ENCODE measurements at regions not wholly inside any gene's neighbourhood (a gene's known extent, or its start where the extent isn't known, plus 50 kb on each side); places are given as distances from the start of the nearest gene placed in this dataset.

DNA sequence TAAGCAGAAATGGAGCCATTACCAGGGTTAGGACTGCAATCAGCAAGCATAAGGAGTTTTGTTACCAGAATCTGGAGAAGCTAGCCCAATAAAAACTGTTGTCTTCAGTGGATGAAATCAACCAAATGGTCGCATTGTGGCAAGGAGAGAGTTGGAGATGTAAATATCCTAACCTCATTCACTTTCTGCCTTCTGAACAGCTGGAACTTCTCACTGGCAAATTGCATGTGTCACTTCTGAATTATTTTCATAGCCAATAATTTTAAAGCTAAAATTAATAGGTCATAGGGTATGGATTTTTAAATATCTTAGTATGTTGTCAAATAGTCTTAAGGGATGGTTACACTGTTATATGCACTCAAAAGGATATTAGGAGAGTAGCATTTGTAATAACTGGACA lies 121.6 kb downstream of the SUCNR1 start:
- no peak for DNase-seq

DNA sequence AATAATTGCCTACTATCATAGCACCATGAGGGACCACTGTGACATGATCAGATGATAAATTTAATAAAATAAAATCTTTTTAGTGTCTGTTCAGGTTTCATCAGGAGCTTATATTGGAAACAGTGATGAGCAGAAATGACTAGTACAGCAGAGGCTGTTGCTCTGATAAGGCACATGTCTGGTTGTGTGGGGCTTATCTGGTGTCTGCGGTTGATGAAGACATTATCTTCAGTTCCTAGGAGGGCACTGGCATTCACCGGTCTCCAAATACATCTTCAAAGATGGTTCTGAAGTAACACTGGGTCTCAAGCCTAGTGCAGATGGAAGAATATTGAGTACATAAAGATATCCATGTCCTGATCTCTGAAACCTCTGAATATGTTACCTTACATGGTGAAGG lies 125.3 kb downstream of the SUCNR1 start:
- no peak for DNase-seq

DNA sequence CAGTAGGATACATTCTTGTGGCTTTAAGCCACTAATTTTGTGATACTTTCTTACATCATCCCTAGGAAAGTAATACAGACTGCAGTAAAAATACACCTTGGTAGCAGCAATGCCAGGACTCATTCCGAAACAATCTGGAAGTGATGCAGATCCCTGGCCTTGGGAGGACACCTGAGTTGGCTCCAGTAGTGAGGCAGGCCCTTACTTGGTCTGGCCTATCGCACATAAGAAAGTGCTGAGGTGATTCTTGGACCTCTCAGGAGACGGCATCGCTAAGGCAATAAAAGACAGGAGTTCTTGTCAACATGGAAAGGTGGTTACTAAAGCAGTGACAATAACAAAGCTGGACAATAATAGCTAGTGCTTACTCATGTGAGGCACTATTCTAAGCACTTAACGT lies 126.5 kb downstream of the SUCNR1 start:
- no peak for DNase-seq

DNA sequence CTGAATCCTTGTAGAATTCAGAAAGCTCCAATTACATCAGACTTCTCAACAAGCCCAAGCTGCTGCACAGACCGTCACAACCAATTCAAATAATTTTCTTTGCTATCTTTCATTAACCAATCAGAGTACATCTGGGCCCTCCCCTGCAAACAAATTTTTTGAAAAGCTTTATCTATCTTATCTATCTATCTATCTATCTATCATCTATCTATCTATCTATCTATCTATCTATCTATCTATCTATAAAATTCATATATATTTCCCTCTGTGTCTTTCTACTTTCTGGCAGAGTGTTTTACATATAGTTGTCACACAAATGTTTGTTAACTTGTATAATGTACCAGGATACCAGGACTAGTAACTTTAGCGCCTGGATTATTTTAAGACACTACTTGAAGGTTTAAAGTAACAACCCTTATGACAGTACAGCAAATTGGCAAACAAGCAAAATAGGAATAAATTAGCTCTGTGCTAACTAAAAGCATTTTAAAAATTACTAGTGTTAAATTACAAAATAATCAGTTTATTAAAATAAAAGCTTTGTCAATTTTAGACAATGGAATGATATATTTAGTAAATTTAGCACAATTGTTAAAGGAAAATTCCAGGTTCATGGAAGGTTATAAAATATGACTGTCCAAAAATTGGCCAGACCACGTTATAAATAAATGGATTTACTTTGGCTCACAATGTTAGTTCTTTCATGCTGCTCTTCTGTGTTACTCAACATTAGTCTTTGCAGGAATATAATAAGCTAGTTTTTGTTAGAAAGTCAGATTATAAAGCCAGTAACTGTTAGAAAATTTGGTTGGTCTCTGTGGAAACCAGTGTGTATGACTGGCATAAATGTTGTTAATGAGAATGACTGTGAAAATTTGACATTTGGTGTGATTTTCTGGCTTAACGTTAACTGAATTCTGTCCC lies 138.6 kb downstream of the SUCNR1 start:
- DNase-seq = no peak

DNA sequence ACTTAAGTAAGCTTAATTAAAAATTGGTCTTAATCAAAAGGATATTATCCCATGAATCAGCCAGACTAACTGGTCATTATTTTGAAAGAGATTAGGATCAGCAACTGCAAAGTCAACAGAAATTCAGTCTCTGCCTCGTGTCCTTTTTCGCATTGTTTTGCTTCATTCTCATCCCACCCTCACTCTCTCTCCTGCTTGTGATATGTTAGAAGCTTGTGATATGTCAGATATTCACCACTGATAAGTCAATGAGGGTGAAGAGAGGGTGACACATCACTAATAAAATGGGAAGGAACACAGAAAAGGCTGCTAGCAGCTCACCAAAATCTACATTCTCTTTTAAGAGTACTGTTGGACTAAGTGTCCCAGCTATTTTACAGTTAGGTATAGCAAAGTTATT lies 146.1 kb downstream of the SUCNR1 start:
- DNase-seq = no peak

DNA sequence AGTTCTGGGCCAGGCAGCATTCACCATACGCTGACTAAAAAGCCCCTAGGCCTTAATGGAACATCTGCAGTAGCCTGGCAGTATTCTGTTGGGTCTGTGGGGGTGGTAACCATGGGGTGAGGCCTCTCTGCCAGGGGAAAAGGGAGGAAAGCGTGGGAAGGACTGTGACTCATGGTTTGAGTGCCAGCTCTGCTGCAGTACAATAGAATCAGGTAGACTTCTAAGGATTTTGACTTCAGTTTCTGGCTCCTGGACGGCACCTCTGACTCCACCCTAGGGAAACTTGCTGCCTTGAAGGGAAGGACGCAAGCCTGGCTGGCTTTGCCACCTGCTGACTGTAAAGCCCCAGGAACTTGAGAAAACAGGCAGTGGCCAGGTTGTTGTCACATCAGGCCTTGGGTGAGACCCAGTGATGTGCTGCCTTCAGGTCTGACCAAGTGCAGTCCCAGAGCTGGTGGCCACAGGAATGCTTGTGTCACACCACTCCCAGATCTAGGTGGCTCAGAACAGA lies 148.6 kb downstream of the SUCNR1 start:
- DNase-seq = no peak

DNA sequence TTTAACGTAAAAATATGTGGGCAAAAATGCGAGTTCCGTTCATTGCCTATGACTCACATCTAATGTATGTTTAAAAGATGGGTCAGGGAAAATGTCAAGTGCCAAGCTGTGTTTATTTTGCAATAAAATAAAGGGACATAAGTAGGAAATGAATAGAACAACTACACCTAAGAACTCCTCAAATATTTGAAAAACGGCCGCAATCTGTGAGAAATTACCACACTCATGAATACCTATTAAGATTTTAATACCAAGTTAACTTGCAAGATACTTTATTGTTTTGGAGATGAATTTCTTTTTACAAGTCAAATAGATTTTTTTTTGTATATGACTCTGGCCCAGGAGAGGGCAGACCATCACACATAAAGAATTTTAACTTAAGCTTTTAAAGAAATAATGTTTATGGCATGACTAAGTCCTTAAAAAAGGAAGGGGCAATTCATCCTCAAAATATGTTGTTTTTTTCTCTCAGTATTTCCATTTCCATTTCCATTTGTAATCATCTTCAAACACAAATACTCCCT lies 152.7 kb downstream of the SUCNR1 start:
- peak; percentile 3 for DNase-seq

DNA sequence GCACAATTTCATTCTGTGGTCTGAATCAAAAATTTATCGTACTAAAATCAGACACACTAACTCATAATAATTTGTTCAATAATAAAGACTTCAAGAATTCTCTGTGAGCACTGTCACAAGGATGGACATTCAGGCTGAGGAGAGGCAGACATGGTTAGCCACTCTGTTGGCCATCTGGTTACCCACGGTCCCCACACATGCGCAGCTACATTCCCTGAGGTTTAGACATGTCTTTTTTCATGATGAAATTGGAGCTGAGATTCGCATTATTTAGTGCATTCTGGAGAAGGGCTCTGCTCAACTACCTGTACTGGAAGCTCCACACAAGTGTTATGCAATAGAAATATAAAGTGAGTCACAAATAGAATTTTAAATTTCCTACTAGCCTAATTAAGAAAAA lies 156.9 kb downstream of the SUCNR1 start:
- no peak for DNase-seq

DNA sequence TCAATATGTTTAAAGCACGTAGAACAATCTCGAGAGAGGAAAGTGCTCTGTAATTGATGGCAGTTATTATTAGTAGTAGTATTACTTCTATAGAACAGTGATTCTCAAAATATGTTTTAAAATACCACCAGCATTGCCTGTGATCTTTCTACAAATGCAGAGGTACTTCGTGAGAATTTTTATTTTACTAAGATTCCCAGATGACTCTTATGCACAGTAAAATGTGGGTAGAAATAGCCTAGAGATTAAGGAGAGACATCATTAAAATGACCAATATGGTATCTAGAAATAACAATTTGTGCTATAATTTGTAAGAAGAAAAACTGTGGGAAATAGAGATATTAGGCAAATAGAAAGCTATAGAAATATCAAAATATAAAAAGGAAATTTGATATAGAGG lies 157.9 kb downstream of the SUCNR1 start:
- no peak for DNase-seq

DNA sequence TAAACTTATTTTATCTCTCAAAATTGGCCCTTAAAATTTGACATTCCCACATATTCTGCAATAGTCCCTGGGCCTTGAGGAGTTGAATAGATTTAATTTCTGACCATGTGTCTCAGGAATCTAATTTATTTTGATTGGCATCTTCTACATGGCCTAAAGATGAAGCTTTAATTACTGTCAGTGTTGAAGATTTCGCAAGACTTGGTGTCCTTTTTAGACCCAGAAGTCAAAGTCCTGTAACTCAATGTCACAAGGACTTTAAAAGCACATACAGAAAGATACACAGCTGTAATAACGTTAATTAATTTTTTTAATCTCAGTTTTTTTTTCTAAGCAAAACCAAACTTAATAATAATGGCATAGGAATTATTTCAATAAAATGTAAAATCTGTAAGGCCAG lies 163.9 kb downstream of the SUCNR1 start:
- DNase-seq = no peak

DNA sequence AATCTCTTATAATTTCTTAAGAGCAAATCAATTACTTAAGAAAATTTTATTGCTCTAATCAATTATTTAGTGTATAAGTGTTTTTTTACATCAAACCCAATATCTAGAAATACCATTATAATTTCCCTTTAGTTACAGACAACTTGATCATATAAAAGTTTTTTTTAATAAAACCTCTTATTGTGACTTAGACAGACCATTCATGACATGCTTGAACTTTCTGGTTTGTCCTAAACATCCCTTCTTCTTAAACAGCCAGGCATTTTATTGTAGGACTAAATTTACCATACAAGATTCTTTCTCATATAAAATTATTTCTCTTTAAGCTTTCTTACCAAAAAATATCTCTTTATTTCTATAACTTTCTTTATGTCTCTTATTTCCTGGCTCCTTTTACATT lies 164.5 kb downstream of the SUCNR1 start:
- DNase-seq = no peak

DNA sequence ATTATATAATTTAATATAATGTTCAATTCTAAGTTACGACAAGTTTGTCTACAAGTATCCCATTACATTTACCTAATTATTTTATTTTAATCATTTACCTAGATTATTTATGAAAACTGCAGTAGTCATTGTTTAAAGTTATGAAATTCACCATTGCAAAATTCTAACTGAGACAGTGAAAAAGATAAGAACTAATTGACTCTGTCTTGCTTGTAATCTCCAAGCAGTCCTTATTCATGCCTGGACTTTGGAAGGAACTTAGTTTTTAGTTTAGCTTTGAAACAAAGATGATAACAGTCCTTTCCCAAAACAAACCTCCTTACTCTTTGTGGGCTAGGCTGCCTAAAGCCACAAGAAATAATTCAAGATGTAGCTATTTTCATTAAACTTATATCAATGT lies 165.0 kb downstream of the SUCNR1 start:
- DNase-seq = no peak

DNA sequence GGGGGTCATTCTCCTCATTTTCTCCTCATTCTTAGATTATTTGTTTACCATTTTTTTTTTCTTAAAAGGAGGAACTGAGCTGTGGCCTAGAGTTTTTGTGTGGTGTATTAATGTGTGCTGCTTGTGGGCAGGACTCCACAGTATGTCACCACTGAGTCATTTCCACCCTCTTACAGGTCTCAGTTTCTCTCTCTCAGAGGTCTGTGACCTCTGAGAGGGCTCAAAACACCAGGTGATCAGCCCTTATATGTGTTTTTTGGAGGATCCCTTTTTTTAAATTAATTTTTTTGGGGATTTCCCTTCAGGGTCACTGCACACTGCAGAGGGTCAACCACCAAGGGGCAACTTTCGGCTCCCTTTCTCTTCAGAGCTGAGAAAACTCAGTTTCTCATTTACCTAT lies 166.4 kb downstream of the SUCNR1 start:
- no peak for DNase-seq

DNA sequence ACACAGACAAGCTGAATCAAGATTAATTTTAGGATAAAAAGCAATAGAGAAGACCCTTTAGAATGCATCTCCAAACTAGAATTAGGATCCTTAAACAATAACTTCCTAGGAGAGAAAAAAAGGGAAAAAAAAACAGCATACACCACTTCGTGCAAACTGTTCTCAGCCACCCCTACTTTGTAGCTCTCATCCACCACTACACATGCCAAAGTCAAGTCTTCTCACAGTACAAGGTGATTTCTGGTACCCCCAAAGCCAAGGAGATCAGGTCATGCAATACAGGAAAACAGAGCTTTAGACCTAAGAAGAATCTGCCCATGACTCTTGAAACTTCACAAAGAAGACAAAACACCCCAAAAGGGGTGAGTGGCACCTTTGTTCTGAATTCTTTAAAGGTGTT lies 166.9 kb downstream of the SUCNR1 start:
- DNase-seq = no peak

DNA sequence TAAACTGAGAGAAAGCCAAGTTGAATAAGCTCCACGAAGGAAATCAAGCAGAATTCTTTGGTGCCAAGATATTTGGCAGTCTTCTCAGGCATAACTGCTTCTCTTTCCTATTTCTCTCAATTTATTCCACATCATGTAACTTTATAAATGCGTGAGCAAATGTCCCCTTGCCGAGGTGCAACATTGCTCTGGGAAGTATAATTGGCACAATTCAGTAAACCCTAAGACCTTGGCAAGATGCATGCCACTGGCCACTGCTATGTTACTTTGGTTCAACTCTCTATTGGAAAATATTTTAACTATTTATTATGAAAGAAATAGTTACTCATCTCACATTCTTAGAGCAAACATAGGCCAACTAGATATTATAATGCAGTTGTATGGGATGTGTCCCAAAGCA lies 170.2 kb downstream of the SUCNR1 start:
- no peak for DNase-seq

DNA sequence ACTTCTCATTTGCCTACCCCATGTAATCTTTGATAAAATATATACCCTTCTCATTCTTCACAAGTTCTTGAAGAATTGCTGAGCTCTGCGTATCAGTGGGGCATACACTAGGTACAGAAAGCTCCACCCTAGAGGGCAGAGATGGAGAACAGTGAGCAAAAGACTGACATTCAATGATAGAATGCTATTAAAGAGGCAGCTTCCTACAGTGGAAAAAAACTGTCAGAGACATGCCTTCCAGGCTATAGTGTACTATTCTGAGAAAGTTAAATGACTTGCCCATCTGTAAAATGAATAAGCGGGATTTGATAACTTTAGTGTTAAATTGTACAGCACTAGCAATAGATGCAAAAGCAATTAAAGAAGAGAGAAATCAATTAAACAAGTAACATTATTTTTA lies 172.8 kb downstream of the SUCNR1 start:
- DNase-seq = no peak

DNA sequence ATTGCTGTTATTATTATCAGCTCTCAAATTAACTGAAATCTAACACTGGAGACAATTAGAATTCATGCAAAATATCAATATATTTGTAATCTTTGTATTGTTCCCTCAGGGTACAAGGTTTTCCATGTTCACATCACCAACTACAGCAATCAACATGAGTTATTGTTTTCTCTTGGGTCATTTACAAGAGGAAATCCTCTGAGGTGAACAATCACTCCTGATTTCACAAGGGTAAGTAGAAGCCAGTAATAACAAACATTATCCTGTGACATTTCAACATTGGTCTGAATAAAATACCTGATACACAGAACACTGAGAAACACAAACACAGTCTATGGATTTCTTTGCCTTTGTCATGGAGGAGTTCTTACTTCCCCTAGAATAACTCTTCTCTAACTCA lies 174.0 kb downstream of the SUCNR1 start:
- DNase-seq = no peak

DNA sequence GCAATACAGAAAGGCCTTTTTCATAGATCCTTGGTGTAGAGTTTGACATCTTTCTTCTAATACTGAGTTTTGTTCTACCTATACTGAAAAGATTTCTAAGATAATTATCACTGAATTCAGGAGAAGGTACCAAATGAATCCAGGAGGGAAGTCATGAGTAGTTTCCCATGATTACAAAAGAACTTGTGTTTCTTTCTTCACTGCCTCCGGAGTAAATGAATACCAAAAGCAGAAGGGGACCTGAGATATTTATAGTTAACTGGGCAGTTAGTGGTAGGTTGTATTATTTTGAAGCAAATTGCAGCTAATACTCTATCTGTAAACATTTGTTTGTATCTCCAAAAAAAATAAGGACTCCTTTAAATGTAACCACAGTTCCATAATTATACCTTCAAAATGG lies 175.4 kb downstream of the SUCNR1 start:
- no peak for DNase-seq

DNA sequence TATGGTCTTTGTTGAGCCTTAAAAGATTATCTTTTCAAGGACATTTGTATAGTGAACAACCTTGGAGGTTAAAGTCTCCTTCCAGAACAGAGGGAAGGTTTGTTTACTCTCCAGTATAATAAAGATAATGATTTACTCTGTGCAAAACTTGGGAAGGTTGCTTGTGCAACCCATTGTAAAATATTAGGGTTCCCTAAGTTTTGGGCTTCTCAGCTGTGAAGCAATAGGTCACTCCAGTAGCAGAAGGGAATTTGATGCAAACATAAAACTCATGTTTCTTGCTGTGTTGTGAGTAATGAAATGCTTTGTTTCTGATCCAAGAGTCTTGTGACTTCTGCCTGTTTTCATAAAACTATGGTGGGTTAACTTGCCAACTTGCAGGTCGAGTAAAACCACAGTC lies 177.5 kb downstream of the SUCNR1 start:
- DNase-seq = no peak

DNA sequence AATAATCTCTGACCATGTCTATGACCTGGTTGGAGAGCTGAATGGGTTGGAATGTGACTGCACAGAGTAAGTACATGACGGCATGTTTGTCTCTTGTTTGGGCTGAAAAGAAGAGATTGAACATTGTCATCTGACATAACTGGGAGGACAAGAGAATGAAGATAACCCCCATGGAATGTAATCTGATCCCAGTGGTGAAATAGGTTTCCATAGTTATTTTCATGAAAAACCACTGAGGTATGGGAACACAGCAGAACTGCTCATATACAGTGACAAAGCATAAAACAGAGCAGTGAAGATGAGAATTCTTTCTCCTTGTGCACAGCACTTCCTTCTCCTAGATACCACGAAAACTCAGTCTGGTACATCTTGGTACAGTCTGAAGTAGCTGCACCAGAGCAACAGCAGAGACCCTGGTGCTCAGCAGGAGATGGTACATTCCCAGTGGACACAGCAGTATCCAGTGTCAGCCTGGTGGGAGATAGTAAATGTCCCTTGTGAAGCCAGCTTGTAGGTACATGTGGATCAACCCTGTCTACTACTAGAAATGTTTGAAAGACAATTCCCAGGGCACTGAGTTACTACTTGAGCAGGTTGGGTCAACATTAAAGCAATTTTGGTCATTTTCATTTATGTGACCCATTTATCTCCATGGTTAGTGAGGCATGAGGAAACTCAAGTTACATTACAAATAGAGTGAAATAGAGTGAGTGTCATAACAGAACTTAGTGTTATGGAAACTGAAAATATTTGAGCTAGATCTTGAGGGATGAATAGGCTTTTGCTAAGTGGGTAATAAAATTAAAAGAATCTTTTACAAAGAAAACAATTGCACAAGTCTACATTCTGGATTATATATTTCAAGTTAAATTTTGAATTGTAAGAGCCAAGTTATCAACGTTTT lies 178.3 kb downstream of the SUCNR1 start:
- DNase-seq = no peak

DNA sequence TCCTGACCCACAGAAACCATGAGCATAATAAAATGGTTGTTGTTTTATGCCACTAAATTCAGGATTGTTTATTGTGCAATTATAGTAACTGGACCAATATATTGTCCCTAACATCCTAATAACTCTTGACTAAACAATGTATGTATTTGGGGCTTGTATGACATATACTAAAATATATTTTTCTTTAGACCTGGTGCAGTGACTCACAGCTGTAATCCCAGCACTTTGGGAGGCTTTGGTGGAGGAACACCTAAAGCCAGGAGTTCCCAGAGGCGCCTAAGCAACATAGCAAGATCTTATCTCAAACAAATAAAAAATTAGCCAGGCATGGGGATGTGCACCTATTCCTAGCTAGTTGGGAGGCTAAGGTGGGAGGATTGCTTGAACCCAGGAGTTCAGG lies 180.4 kb downstream of the SUCNR1 start:
- DNase-seq = no peak

DNA sequence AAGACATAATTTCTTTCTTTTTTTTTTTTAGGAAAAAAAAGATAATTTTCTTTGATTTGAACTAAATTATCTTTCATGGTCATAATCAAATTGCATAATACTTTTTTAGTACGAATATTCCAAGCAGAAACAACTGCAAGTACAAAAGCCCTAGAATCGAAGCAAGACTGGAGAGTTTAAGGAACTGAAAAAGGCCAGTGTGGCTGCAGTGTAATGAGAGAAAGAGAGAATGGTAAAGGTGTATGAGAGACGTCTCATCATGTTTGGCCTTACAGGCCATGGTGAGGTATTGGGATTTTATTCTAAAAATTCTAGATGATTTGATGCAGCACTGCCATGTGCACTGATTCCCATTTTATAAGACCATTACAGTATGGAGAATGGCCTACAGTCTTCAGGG lies 180.9 kb downstream of the SUCNR1 start:
- DNase-seq = no peak

DNA sequence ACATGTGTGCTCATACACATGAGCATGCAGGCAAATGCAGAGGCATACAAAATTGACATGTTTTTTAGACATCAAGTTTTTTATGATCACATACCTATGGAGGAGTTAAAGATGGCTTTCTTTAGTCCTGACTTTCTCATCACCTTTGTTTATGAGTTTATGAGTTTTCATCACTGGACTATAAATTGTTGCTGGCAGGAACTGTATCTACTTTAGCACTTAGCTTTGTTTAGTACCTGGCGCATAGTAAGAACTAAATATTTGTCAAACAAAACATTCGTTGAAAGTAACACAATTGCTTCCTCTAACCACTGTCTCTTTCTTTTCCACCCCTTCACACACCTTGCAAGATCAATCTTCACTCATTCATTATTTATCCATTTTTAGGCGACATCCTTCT lies 182.6 kb downstream of the SUCNR1 start:
- DNase-seq = no peak

DNA sequence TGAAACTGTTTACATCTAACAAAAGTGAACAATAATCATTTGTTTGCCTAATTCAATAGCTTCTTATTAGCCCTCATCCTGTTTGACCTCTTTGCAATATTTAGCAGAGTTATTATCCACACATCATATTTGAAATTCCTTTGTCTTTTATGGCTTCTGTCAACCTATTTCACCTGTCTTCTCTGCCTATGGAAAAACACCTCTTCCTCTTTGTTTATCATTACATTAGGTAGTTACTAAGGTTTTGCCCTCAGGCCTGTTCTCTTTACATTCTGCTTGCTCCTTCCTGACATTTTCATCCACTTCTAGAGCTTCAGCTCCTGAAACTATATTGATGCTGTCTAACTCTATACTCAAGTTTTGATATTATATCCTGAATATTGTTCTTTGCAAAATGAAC lies 183.0 kb downstream of the SUCNR1 start:
- DNase-seq = no peak

All from eye (tissue), 1 donor.